GM18909 (cell line): ENCODE measurements at regions not wholly inside any gene's neighbourhood (a gene's known extent, or its start where the extent isn't known, plus 50 kb on each side); places are given as distances from the start of the nearest gene placed in this dataset.

Experiments used
- ATAC-seq: cut with Tn5 transposase; IDR thresholded peaks from one replicate; pipeline ENCODE4 v1.9.1; 2021; ENCODE audit warnings: mild to moderate bottlenecking; ENCODE audit not compliant: unreplicated experiment, poor library complexity

- ATAC-seq, result no peak
Observed at GRCh38 chr13:53342623-53343360, 314.2 kb downstream of the OLFM4 start.

GRCh38 chr13:53343361-53343744 is 314.7 kb downstream of the OLFM4 start:
- ATAC-seq, result no peak

DNA sequence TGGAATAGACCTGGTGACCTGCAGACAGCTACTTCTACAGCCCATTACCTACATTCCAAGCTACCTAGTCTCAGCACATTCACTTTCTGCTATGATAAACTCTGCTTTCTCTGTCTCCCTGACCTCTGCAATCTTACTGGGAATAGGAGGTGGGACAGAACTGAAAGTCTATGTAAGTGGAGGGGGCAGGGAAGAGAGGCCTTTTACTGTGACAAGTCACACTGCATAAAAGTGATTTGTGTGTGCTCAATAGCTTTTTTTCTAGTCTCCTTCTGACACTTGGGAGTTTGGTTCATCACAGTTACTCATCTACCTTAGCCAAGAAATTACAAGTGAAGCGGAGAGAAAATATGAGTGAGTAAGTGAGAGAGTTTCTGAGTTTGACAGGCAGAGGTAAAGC is 322.4 kb downstream of the OLFM4 start:
- no peak for ATAC-seq

DNA sequence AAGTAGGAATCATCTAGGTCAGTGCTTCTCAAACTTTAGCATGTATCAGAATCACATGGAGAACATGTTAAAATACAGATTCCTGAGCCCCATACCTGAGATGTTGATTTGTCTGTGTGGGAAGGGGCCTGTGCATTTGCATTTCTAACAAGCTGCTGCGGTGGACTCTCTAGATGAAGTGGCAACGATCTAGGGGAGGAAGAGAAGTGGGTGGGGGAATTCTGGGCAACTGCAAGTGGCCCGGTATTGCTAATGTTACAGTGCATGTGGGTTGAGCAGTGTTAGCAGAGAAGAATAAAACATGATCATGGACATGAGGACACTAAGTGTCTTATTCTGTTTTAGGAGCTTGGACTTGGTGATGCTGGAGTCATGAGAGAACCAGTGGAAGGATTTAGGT is 329.0 kb downstream of the OLFM4 start:
- no peak for ATAC-seq

DNA sequence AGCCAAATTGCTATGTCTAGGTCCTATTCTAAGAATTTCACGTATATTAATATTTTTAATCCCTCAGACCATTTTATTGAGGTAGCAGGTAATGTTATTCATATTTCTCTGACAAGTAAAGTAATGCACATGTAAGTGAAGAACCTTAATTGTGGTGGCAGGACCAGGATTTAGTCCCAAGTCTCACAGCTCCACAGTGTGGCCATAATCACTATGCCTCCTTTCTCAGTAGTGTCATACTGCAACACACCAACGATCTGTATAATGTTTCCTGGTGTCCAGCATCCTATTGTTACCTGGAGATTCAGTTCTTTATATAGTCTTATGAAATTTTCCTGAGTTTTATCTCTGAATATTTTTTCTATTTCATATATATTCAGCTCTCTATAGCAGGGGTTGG is 340.3 kb downstream of the OLFM4 start:
- ATAC-seq, result no peak

DNA sequence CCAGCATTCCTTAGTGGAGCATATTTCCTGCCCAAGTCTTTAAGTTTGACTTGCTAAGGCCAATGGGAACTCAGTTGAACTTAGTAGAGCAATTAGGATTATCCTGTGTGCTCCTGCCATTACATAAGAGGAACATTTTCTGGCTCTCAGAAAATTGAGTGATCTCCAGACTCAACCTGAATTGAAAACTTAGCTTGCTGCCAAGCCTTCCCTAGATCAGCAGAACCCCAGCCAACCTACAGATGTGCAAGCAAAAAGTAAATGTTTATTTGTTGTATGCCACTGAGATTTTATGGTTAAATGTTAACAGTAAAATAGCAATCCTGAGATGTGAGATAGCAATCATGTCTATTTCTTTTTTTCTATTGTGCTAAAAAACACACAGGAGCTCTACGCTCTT is 350.9 kb downstream of the OLFM4 start:
- no peak for ATAC-seq

- ATAC-seq, result no peak
Observed at GRCh38 chr13:53382008-53382407, 353.4 kb downstream of the OLFM4 start.

GRCh38 chr13:53398051-53398450 is 369.4 kb downstream of the OLFM4 start:
- ATAC-seq, result no peak

DNA sequence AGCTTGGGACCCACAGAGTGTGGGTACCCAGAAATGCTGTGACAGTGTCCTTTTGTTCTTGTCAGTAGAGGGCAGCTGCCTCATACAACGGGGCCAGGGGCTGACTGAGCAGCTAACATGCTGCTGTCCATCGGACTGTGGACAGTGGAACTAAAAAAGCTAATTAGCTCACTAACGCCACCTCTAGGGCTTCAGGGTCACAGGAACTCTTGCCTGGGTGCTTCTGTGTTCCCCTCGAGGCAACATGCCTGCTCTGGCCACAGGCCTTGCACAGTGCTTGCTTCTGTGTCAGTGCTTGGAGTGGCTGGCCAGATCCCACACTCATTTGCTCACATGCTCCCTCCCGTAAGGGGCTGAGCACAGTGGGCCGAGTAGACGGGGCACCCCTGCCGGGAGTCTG is 377.0 kb downstream of the OLFM4 start:
- ATAC-seq, result no peak

DNA sequence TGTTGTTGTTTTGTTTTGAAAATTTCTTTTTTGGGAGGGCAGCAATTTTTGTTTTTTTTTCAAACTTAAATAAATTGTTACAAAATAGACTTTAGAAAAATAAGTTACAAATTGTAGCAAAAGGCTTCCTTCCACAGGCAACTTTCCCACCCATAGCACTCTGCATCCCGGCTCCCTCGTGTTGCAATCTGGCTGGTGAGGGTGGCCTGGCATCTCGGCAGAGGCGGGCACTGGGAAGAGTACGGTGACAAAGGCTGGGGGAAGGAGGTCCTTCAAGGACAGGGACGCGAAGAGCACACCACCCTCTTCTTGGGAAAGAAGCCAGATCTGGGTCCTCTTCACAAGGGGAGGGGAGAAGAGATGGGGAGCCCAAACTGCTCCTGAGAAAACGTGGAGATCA is 379.7 kb downstream of the OLFM4 start:
- no peak for ATAC-seq

DNA sequence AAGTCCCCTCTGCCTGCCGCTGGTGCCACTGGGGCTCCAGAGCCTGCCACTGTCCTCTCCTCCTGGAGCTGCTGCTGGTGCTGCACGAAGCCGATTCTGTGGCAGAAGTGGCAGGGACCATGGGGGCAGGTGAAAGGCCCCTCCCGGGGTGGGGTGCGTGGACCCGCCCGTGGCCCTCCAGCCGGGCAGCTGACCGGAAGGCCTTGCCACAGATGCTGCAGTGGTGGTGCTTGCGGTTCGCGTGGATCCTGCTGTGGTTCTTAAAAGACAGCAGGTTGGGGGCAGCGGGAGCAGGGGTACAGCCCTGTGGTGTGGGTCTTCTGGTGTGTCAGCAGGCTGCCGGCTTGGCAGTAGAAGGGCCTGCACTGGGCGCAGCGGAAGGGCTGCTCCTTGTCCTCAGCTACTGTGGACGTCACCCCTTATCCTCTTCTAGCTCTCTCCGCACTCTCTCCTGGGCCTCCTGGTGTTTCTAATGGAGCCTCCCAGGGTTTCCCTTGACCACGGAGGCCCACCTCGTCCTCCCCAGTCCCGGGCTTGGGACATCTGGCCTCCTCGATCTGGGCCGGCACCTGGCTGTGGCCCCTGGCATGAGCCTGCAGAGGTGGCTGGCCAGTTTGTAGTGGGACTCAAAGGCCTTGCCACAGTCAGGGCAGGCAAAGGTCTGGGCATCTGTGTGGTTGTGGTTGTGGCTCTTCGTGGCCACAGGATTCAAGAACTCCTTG is 380.4 kb downstream of the OLFM4 start:
- no peak for ATAC-seq

DNA sequence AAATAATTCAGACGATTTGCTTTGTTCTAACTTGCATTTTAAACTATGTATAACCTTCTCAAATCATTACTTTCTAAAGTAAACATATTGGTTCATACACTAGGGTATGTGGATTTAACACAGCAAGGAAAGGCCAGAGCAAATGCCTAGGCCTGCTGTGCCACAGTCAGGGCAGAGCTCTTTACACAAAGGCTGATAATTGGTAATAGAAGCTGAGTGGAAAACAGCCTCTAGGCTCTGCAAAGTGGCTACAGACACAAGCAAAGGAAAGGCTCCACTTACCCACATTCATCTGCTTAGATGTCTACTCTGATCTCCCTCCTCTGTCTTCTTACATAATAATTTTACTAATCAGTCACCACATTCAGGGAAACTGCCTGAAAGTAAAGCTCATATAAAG is 382.9 kb downstream of the OLFM4 start:
- ATAC-seq, result no peak

DNA sequence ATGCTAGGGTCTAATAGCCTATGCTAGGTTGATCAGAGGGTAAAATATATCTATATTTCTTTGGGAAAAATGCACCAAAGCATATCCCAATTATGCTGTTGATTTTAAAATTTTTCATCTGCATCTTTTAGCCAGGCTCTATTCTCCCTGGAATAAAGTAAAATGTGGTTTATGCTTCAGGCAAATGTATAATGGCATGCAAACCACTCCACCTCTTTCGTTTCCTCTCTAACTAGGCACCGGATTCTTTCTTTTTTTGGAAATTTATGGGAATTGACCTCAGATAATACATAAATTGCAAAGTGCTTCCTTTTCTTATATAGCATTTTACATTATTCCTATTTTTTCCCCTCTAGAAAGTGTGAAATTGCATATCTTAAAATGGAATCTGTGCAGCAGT is 386.5 kb downstream of the OLFM4 start:
- ATAC-seq, result no peak

DNA sequence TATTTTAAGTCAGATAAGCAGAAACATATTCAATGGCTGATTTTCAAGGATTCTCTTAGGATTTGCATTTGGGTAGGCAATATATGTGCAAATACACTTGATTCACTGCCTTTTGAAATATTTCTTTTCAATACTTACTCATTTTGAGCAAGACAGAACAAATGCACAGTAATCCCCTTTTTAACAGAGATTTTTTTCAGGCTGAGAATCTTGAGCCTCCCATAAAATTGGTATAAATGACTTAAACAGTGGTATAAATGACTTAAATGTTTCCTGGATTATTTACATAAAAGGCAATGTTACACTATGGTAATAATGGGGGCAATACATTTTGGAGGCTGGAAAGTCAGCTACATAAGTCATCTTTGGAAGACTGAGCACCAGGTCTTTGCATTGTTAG is 389.0 kb downstream of the OLFM4 start:
- no peak for ATAC-seq

- ATAC-seq, result no peak
Observed at GRCh38 chr13:53422415-53422814, 393.8 kb downstream of the OLFM4 start.

GRCh38 chr13:53436396-53436795 is 407.8 kb downstream of the OLFM4 start:
- ATAC-seq, result no peak

DNA sequence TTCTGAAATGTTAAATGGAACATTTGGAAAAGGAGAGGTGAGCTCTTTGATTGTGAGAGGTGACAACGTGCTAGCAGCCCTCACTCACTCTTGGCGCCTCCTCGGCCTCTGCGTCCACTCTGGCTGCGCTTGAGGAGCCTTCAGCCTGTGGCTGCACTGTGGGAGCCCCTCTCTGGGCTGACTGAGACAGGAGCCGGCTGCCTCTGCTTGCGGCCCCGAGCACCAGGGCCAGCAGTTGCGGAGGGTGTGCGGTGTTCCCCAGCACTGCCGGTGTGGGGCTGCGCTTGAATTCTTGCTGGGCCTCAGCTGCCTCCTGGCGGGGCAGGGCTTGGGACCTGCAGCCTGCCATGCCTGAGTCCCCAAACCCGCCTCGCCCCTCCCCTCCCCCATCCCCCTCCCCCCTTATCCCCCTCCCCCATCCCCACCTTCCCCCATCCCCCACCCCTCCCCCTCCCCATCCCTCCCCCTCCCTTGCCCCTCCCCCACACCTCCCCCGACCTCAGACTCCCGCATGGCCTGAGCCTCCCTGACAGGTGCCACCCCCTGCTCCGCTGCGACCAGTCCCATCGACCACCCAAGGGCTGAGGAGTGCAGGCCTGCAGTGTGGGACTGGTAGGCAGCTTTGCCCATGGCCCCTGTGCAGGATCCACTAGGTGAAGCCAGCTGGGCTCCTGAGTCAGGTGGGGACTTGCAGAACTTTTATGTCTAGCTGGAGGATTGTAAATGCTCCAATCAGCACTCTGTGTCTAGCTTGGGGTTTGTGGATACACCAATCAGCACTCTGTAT is 411.0 kb downstream of the OLFM4 start:
- no peak for ATAC-seq

- no peak for ATAC-seq
Observed at GRCh38 chr13:53442979-53443378, 414.4 kb downstream of the OLFM4 start.

- ATAC-seq, result no peak
Observed at GRCh38 chr13:53445686-53446085, 417.1 kb downstream of the OLFM4 start.

DNA sequence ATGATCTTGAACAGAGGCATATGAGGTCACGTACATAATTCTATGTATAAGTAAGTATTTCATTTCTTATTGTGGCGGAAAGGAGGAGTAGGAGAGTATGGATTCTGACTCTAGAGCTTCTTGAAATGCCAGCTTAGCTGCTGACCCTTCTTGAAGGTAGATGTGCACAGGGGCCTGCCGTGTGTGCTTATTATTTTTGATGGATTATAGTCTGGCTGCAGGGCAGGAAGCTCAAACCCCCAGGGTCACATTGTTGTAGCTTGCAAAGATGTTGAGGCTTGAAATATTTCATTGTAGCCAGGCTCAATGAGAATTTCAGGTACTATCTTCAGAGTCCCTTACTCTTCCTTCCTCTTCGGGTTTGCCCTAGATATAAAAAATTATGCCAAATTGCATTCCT is 418.8 kb downstream of the OLFM4 start:
- ATAC-seq, result no peak

- no peak for ATAC-seq
Observed at GRCh38 chr13:53447863-53448262, 419.2 kb downstream of the OLFM4 start.
